Tibial artery (tissue), 4 donors: ENCODE measurements at regions not wholly inside any gene's neighbourhood (a gene's known extent, or its start where the extent isn't known, plus 50 kb on each side); places are given as distances from the start of the nearest gene placed in this dataset.

Source experiments
- DNase-seq, 2 donors: peaks; one replicate each; pipeline ENCODE4 v3.0.0-alpha.2; 2019
- H3K27ac ChIP-seq, 2 donors: fragments of 200-600 bp; sonication (generic) in 1 of 2; 1 replicate in 1 of 2; 2 replicates in 1 of 2; pipeline ENCODE4 v1.5.1; 2018 to 2019; ENCODE audit warnings: mild to moderate bottlenecking in 1 of 2
- H3K27me3 ChIP-seq, 2 donors: fragments of 200-600 bp; sonication (generic) in 1 of 2; one replicate each; pipeline versions ENCODE4 v1.5.1 to v1.6.0; 2016 to 2019
- H3K36me3 ChIP-seq, 3 donors: fragments of 200-600 bp; sonication (generic) in 2 of 3; one replicate each; pipeline ENCODE4 v1.5.1; 2016 to 2019; ENCODE audit warnings: mild to moderate bottlenecking in 2 of 3
- H3K4me1 ChIP-seq, 4 donors: fragments of 200-600 bp; sonication (generic) in 2 of 4; 1 replicate in 3 of 4; 2 replicates in 1 of 4; pipeline ENCODE4 v1.5.1; 2016 to 2019
- H3K4me3 ChIP-seq, 2 donors: fragments of 200-600 bp; sonication (generic) in 1 of 2; 1 replicate in 1 of 2; 2 replicates in 1 of 2; pipeline ENCODE4 v1.5.1; 2018 to 2019; ENCODE audit warnings: mild to moderate bottlenecking in 2 of 2
- H3K9me3 ChIP-seq, 3 donors: fragments of 200-600 bp; sonication (generic) in 1 of 3; one replicate each; pipeline ENCODE4 v1.5.1; 2016 to 2019
- CTCF ChIP-seq, 2 experiments: fragments of 200-600 bp in 1 of 2; fragments of 450-650 bp in 1 of 2; IDR thresholded peaks; one replicate each; pipeline ENCODE4 v1.5.1; 2017 to 2019; ENCODE audit warnings: antibody characterized with exemption in 2 of 2, mild to moderate bottlenecking in 1 of 2, moderate library complexity in 1 of 2
- intact Hi-C: fragments of 100-400 bp; cut with DNase I; formaldehyde crosslinking; loops from one replicate; pipeline ENCODE4 v1.15.0; 2023; ENCODE audit warnings: low total_unique reads

GRCh38 chr16:17793354-17793753 is 322.6 kb upstream of the XYLT1 start:
- Histone ChIP-seq H3K4me3 (no peak overlapping the region), H3K36me3 (no peaks in the 10 kb centered on the region), H3K9me3 (no peaks in the 10 kb centered on the region), H3K27me3 (no peaks in the 10 kb centered on the region), H3K27ac (no peak overlapping the region), H3K4me1 (no peaks in the 10 kb centered on the region)
- TF ChIP-seq CTCF (IDR thresholded peaks at IDR 0.05), result no peak
- intact Hi-C loops, result no loop called here
- no peak for DNase-seq

- no peak overlapping the region for H3K27ac ChIP-seq
- no peaks in the 10 kb centered on the region for H3K36me3 ChIP-seq
- H3K27me3 ChIP-seq, result no peaks in the 10 kb centered on the region
- no peak for DNase-seq
- no peak for TF ChIP-seq CTCF (IDR thresholded peaks at IDR 0.05)
- H3K4me3 ChIP-seq, result no peak overlapping the region
- intact Hi-C loops, result no loop called here
- H3K9me3 ChIP-seq, result no peaks in the 10 kb centered on the region
- H3K4me1 ChIP-seq, result no peaks in the 10 kb centered on the region
Measured at GRCh38 chr16:17784073-17784472, 313.3 kb upstream of the XYLT1 start.

- Histone ChIP-seq H3K9me3 (no peaks in the 10 kb centered on the region), H3K4me1 (no peaks in the 10 kb centered on the region), H3K27ac (no peak overlapping the region), H3K36me3 (no peaks in the 10 kb centered on the region), H3K27me3 (no peaks in the 10 kb centered on the region), H3K4me3 (no peak overlapping the region)
- no peak for DNase-seq
- intact Hi-C loops, result no loop called here
- no peak for TF ChIP-seq CTCF (IDR thresholded peaks at IDR 0.05)
Measured at GRCh38 chr16:17780181-17780580, 309.4 kb upstream of the XYLT1 start.

GRCh38 chr16:17777408-17777863 is 306.7 kb upstream of the XYLT1 start:
- H3K9me3 ChIP-seq, result no peaks in the 10 kb centered on the region
- no peak for TF ChIP-seq CTCF (IDR thresholded peaks at IDR 0.05)
- intact Hi-C loops, result no loop called here
- H3K4me1 ChIP-seq, result no peaks in the 10 kb centered on the region
- peaks cover 0 to 3% of the 10 kb centered on the region in 2 donors for H3K27me3 ChIP-seq
- no peak overlapping the region for H3K27ac ChIP-seq
- no peak overlapping the region for H3K4me3 ChIP-seq
- H3K36me3 ChIP-seq, result no peaks in the 10 kb centered on the region
- no peak for DNase-seq

GRCh38 chr16:17776888-17777287 is 306.1 kb upstream of the XYLT1 start:
- intact Hi-C loops, result no loop called here
- no peak for DNase-seq
- peaks cover 0 to 3% of the 10 kb centered on the region in 2 donors for H3K27me3 ChIP-seq
- TF ChIP-seq CTCF (IDR thresholded peaks at IDR 0.05), result no peak
- H3K4me3 ChIP-seq, result no peak overlapping the region
- no peaks in the 10 kb centered on the region for H3K4me1 ChIP-seq
- no peak overlapping the region for H3K27ac ChIP-seq
- no peaks in the 10 kb centered on the region for H3K36me3 ChIP-seq
- H3K9me3 ChIP-seq, result no peaks in the 10 kb centered on the region

- Histone ChIP-seq H3K36me3 (no peaks in the 10 kb centered on the region), H3K4me1 (no peaks in the 10 kb centered on the region), H3K27me3 (peaks cover 0 to 3% of the 10 kb centered on the region in 2 donors), H3K4me3 (no peak overlapping the region), H3K9me3 (no peaks in the 10 kb centered on the region), H3K27ac (no peak overlapping the region)
- no peak for DNase-seq
- no peak for TF ChIP-seq CTCF (IDR thresholded peaks at IDR 0.05)
- intact Hi-C loops, result no loop called here
Measured at GRCh38 chr16:17776465-17776864, 305.7 kb upstream of the XYLT1 start.
